ENCODE measurements at regions not wholly inside any gene's neighbourhood (a gene's known extent, or its start where the extent isn't known, plus 50 kb on each side); places are given as distances from the start of the nearest gene placed in this dataset.

GRCh38 chrY:7923476-7924017 is 1012.0 kb upstream of the AMELY start:
- TF ChIP-seq POLR2A (IDR thresholded peaks at IDR 0.05; ENCODE audit: low read length) (no peak), GATA1 (IDR thresholded peaks at IDR 0.05; ENCODE audit: low read depth, low read length) (no peak)

All from erythroblast (primary cell).